Caco-2 (cell line): ENCODE measurements at regions not wholly inside any gene's neighbourhood (a gene's known extent, or its start where the extent isn't known, plus 50 kb on each side); places are given as distances from the start of the nearest gene placed in this dataset.

Experiments
- BruUV-seq: library from RNA; stranded (reverse); fragments of 400-500 nt; replicated peaks from 2 replicates; lab custom pipeline; 2021; lab: Mats Ljungman, UMichigan
- CTCF ChIA-PET: fragments of 300-600 bp; sonication (Branson Sonifier 250); formaldehyde crosslinking; loops from one replicate; lab custom pipeline; 2022; ENCODE audit warnings: antibody characterized with exemption; lab: Charles Lee
- POLR2A ChIA-PET: fragments of 300-600 bp; sonication (Branson Sonifier 250); formaldehyde crosslinking; loops from one replicate; lab custom pipeline; 2022; ENCODE audit warnings: antibody characterized with exemption; lab: Charles Lee
- DNase-seq, 2 experiments: peaks; one replicate each; pipeline versions ENCODE4 v3.0.0 to v3.0.0-alpha.2; 2020 to 2022
- H3K27me3 ChIP-seq: replicated peaks from 2 replicates; pipeline ENCODE4 v1.6.0; 2011; ENCODE audit warnings: low read length; ENCODE audit not compliant: control insufficient read depth, insufficient read depth
- H3K36me3 ChIP-seq: 2 replicates; pipeline ENCODE4 v1.5.1; 2011; ENCODE audit warnings: low read length; ENCODE audit not compliant: control insufficient read depth, insufficient read depth
- H3K4me1 ChIP-seq: fragments of 250-450 bp; sonication (Bioruptor Pico); 2 replicates; pipeline ENCODE4 v1.5.1; 2020; ENCODE audit warnings: mild to moderate bottlenecking
- H3K4me3 ChIP-seq: 2 replicates; pipeline ENCODE4 v1.5.1; 2011; ENCODE audit warnings: low read depth, mild to moderate bottlenecking, control low read depth, low read length
- H3K9me3 ChIP-seq: fragments of 250-450 bp; sonication (Bioruptor Pico); 2 replicates; pipeline ENCODE4 v1.5.1; 2020; ENCODE audit warnings: mild to moderate bottlenecking, moderate library complexity
- H3K27ac Mint-ChIP-seq: one replicate; pipeline ENCODE4 v1.8.0; 2022; ENCODE audit warnings: mixed read lengths; ENCODE audit not compliant: unreplicated experiment
- H3K27me3 Mint-ChIP-seq: one replicate; pipeline ENCODE4 v1.8.0; 2022; ENCODE audit warnings: mixed read lengths; ENCODE audit not compliant: insufficient read depth, unreplicated experiment
- H3K36me3 Mint-ChIP-seq: one replicate; pipeline ENCODE4 v1.8.0; 2022; ENCODE audit warnings: mild to moderate bottlenecking, mixed read lengths; ENCODE audit not compliant: insufficient read depth, unreplicated experiment
- H3K4me1 Mint-ChIP-seq: one replicate; pipeline ENCODE4 v1.8.0; 2022; ENCODE audit warnings: low read depth, mixed read lengths; ENCODE audit not compliant: unreplicated experiment
- H3K4me3 Mint-ChIP-seq: one replicate; pipeline ENCODE4 v1.8.0; 2022; ENCODE audit warnings: mild to moderate bottlenecking, moderate library complexity, mixed read lengths; ENCODE audit not compliant: unreplicated experiment
- H3K9me3 Mint-ChIP-seq: one replicate; pipeline ENCODE4 v1.8.0; 2022; ENCODE audit warnings: mixed read lengths; ENCODE audit not compliant: unreplicated experiment
- CTCF ChIP-seq, 2 experiments: fragments of 200-600 bp in 1 of 2; IDR thresholded peaks; 1 replicate in 1 of 2; 2 replicates in 1 of 2; pipeline versions ENCODE4 v1.5.1 to v1.8.0; 2011 to 2022; ENCODE audit warnings: antibody characterized with exemption in 1 of 2, control low read depth in 1 of 2, inconsistent platforms in 1 of 2, low read depth in 1 of 2, low read length in 1 of 2, mild to moderate bottlenecking in 1 of 2, moderate library complexity in 1 of 2; ENCODE audit not compliant: insufficient read depth in 1 of 2, severe bottlenecking in 1 of 2, unreplicated experiment in 1 of 2
- intact Hi-C: fragments of 100-400 bp; cut with micrococcal nuclease; formaldehyde crosslinking; loops from one replicate; pipeline ENCODE4 v1.10.0; 2022; ENCODE audit not compliant: unreplicated experiment

GRCh38 chr20:50341880-50342637 is 151.4 kb downstream of the CEBPB start:
- H3K27me3 Mint-ChIP-seq = no peaks in the 10 kb centered on the region

DNA sequence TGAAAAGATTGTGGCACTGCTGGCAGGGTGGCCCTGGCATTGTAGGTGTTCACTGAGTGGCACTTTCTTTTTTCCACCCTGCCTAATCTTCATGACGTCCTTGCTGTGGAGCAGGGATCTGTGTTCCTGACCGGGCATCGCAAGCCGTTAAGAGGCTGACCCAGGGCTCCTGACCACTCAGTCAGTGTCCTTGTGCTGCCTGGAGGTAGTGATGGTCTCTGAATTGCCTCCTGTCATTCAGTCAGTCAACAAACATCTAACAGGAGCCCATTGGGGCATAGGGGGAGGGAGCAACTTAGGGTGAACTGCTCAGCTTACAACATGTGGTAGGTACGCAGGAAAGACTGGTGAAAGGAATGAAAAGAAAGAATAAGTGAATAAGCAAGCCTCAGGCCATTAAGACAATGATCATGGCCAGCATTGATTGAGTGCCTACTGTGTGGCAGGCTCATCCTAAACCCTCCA is 152.0 kb downstream of the CEBPB start:
- no peak for TF ChIP-seq CTCF (IDR thresholded peaks at IDR 0.05; ENCODE audit: insufficient read depth in 1 of 2, low read depth in 1 of 2, low read length in 1 of 2, severe bottlenecking in 1 of 2, unreplicated experiment in 1 of 2)
- Histone ChIP-seq H3K36me3 (no peaks in the 10 kb centered on the region), H3K27me3 (no peaks in the 10 kb centered on the region), H3K9me3 (no peaks in the 10 kb centered on the region), H3K4me3 (no peak overlapping the region), H3K4me1 (peaks cover 8% of the 10 kb centered on the region)
- no peaks in the 10 kb centered on the region for H3K36me3 Mint-ChIP-seq
- H3K4me1 Mint-ChIP-seq = peaks cover 4% of the 10 kb centered on the region
- POLR2A ChIA-PET = no interaction called here
- CTCF ChIA-PET = interaction anchor here (0.5 kb wide), 1 partner anchor 645 kb away, joined by 6 read pairs; no protein-coding TSS in a partner anchor
- intact Hi-C loops = no loop called here
- no peak overlapping the region for H3K27ac Mint-ChIP-seq
- no peak overlapping the region for H3K4me3 Mint-ChIP-seq
- BruUV-seq = no TSS peak
- no peaks in the 10 kb centered on the region for H3K27me3 Mint-ChIP-seq
- DNase-seq = no peak
- H3K9me3 Mint-ChIP-seq = no peaks in the 10 kb centered on the region

More at GRCh38 chr20:50341880-50342637, 151.4 kb downstream of the CEBPB start:
- ChIA-PET CTCF (interaction anchor here (0.5 kb wide), 1 partner anchor 645 kb away, joined by 6 read pairs; no protein-coding TSS in a partner anchor), POLR2A (no interaction called here)
- no peaks in the 10 kb centered on the region for H3K9me3 Mint-ChIP-seq
- TF ChIP-seq CTCF (IDR thresholded peaks at IDR 0.05; ENCODE audit: insufficient read depth in 1 of 2, low read depth in 1 of 2, low read length in 1 of 2, severe bottlenecking in 1 of 2, unreplicated experiment in 1 of 2) = no peak
- BruUV-seq = no TSS peak
- H3K9me3 ChIP-seq = no peaks in the 10 kb centered on the region
- H3K4me1 Mint-ChIP-seq = peaks cover 4% of the 10 kb centered on the region
- H3K4me3 Mint-ChIP-seq = no peak overlapping the region
- no peaks in the 10 kb centered on the region for H3K27me3 ChIP-seq
- H3K36me3 Mint-ChIP-seq = no peaks in the 10 kb centered on the region
- H3K4me1 ChIP-seq = peaks cover 8% of the 10 kb centered on the region
- intact Hi-C loops = no loop called here
- no peaks in the 10 kb centered on the region for H3K36me3 ChIP-seq
- peak in 1 of 2 experiments; percentile 38 for DNase-seq
- no peak overlapping the region for H3K4me3 ChIP-seq
- H3K27ac Mint-ChIP-seq = no peak overlapping the region

- H3K36me3 Mint-ChIP-seq = no peaks in the 10 kb centered on the region
- Histone ChIP-seq H3K36me3 (no peaks in the 10 kb centered on the region), H3K4me3 (no peak overlapping the region), H3K27me3 (no peaks in the 10 kb centered on the region), H3K4me1 (peaks cover 7% of the 10 kb centered on the region), H3K9me3 (no peaks in the 10 kb centered on the region)
- no peaks in the 10 kb centered on the region for H3K27me3 Mint-ChIP-seq
- ChIA-PET POLR2A (no interaction called here), CTCF (no interaction called here)
- H3K4me1 Mint-ChIP-seq = peaks cover 3% of the 10 kb centered on the region
- no peak for DNase-seq
- TF ChIP-seq CTCF (IDR thresholded peaks at IDR 0.05; ENCODE audit: insufficient read depth in 1 of 2, low read depth in 1 of 2, low read length in 1 of 2, severe bottlenecking in 1 of 2, unreplicated experiment in 1 of 2) = no peak
- intact Hi-C loops = no loop called here
- BruUV-seq = no TSS peak
- H3K4me3 Mint-ChIP-seq = no peak overlapping the region
- no peak overlapping the region for H3K27ac Mint-ChIP-seq
- H3K9me3 Mint-ChIP-seq = no peaks in the 10 kb centered on the region
These were observed 152.5 kb downstream of the CEBPB start for GRCh38 chr20:50343125-50343489.
